GM12891 (cell line): ENCODE measurements at regions not wholly inside any gene's neighbourhood (a gene's known extent, or its start where the extent isn't known, plus 50 kb on each side); places are given as distances from the start of the nearest gene placed in this dataset.

Experiments
- POLR2A ChIP-seq: IDR thresholded peaks from 2 replicates; pipeline ENCODE4 v1.6.1; 2011; ENCODE audit warnings: low read depth, low read length, control low read depth
- POLR2AphosphoS5 ChIP-seq: IDR thresholded peaks from 2 replicates; pipeline ENCODE4 v1.6.1; 2011; ENCODE audit warnings: low read depth, low read length, control low read depth
- POU2F2 ChIP-seq: IDR thresholded peaks from 2 replicates; pipeline ENCODE4 v1.6.1; 2011; ENCODE audit warnings: low read depth, mild to moderate bottlenecking, control low read depth, low read length, moderate library complexity
- TAF1 ChIP-seq: IDR thresholded peaks from 2 replicates; pipeline ENCODE4 v1.6.1; 2011; ENCODE audit warnings: low read depth, low read length, control low read depth

- TF ChIP-seq TAF1, result no peak
- no peak for TF ChIP-seq POLR2A
- TF ChIP-seq POU2F2, result no peak
- no peak for TF ChIP-seq POLR2AphosphoS5
These were observed 155.3 kb upstream of the EYA4 start for GRCh38 chr6:133085896-133086295.
